NCI-H748 (cell line): ENCODE measurements at regions not wholly inside any gene's neighbourhood (a gene's known extent, or its start where the extent isn't known, plus 50 kb on each side); places are given as distances from the start of the nearest gene placed in this dataset.
A peak's percentile ranks its signal among the peaks of the same experiment; 100 is the strongest.
"Not testable (repeated sequence)": the region's sequence is repeated elsewhere in the genome, so short reads cannot be mapped to it uniquely, and the experiment has no call there.

Experiments used
- DNase-seq: peaks from one replicate; lab custom pipeline; 2025; ENCODE audit not compliant: unreplicated experiment; lab: John Stamatoyannopoulos, UW

DNA sequence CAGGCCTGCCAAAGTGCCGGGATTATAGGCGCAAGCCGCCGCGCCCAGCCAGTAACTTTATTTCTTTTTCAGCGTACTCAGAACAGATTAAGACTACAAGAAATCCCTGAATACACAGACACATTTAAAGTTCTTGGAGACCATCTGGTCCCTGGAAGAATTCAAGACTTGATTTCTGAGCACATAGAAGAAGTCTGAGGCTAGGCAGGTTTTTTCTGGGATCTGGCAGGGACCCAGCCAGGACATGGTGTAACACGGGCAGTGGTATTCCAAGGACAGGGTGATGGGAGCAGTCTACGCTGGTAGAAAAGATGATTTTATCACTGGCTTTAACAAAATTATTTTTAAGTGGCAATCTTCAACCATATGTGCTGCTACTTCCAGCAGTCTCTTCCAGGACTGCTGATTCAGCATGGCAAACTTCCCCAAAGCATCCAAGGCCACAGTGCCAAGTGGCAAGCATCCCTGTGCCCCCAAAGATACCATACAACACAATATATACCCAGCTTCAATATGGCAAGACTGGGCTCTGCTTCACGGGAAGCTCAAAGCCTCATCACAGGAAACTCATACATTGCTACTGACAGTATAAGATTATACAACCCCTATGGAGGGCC is 105.2 kb upstream of the OR5AK2 start:
- DNase-seq = no peak

DNA sequence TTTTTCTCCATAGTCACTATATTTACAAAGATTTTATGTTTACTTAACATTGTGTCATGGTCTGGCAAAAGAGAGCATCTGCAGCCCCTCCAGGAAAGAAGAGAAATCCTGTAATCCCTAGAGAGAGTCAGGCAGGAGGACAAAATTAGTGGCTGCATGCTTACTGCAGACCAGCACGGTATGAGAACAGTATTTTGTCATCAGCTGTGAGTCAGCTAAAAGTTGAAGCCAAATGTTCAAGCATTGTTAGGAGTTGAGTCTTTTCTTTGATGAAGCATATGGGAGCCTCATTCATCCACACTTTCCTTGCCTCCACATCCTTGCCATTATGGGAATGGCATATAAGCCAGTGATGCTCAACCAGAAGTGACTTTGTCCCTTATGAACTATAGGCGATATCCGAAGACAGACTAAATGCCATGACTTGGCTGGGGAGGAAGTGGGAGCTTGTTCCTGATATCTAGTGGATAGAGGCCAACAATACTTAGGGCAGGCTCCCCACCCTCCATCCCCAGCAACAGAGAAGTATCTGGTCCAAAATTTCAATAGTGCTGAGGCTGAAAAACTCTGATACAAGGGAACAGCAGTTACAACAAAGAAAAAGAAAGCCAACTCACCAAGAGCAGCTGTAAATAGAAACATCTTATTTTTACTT is 112.0 kb upstream of the OR5AK2 start:
- DNase-seq = no peak

DNA sequence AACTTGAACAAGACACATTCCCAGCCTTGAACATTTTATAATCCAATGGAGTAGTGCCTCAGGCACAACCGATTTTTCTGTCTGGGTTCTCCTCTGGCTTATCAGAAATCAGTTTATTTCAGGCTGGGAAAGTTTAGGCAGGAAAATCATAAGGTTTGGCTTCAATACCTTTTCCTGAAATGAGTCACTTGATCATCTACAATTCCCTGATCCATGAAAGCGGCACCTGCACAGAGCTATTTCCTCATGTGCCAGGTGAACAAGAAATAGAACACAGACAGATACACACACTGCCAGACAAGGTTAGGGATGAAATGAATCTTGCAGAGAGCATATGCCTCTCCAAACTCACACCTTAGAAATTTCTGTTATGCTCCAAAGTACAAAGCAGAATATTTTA is 106.7 kb upstream of the OR9G4 start:
- no peak for DNase-seq

DNA sequence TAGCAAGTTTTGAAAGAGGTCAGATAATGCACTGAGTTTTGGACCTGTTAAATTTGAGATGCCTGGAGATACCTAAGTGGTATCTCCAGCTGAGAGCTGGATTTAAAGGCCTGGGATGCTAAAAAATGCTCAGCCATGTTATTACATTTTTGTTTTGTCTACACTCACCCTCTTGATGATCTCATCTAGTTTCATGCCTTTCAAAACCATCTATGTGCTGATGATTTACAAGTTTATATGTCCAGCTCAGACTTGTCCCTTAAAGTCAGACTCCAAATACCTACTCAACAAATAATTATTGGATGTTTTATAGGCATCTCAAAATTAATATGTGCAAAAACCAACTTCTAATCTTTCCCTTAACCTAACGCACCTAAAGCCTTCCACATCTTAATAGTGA is 103.6 kb upstream of the OR9G4 start:
- no peak for DNase-seq

DNA sequence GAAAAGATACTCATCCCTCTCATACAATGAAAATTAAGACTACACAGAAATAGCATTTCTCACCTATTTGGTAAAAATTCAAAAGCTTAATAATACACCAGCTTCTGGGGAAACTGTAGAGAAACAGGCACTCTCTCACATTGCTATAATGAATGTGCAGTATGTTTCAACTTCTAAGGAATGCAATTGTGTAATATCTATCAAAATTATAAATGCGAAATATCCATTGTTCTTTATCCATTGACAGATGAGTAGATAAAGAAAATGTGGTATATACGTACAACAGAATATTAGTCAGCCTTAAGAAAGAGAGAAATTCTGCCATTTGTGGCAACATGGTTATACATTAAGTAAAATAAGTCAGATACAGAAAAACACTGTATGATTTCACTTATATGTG is 101.4 kb upstream of the OR9G4 start:
- no peak for DNase-seq

DNA sequence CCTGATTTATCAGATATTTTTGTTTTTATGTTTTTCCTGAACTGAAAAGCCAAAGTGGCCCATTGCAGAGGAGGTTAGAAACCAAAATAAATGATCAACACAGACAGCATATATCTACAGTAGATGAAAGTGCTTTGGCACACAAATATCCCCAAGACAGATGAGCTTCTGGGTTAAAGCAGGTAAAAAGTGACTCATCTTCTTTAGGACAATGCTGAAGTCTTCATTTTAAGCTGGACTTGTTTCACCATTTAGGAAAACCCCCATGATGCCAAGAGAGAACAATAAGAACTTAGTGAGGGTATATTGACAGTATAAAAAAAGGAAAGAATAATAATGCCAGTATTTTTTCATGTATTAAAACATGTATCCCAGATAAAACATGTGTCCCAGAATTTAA is 100.8 kb upstream of the OR9G4 start:
- no peak for DNase-seq

DNA sequence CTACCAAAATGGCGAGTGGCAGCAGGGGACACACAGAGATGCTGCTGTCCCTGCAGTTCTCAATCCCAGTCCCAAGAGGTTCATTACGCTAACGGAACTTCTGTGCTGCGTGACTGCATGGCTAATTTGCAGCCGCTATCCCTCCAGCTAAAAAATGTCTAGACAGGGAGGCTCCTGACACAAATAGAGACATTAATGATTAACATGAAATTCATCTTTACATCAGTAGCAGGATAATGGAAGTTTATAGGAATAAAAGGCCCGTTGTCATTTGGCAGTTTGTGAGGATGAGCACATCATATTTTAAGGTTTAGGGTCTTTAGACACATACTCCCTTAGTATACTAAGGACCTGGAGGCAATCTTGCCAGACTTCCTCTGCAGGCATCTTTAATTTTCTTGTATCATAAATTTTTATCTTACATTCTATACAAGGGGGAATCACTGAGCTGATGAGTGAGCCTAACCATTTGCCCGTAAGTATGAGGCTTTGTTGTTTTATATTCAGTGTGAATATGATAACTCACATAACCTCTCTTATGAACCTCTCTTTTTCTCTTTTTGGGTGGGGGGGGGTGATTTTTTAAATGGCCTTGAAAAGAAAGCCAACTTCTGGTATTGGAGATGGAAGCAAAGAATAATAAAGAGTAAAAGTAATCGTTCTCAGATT is 99.8 kb upstream of the OR9G4 start:
- DNase-seq = no peak

DNA sequence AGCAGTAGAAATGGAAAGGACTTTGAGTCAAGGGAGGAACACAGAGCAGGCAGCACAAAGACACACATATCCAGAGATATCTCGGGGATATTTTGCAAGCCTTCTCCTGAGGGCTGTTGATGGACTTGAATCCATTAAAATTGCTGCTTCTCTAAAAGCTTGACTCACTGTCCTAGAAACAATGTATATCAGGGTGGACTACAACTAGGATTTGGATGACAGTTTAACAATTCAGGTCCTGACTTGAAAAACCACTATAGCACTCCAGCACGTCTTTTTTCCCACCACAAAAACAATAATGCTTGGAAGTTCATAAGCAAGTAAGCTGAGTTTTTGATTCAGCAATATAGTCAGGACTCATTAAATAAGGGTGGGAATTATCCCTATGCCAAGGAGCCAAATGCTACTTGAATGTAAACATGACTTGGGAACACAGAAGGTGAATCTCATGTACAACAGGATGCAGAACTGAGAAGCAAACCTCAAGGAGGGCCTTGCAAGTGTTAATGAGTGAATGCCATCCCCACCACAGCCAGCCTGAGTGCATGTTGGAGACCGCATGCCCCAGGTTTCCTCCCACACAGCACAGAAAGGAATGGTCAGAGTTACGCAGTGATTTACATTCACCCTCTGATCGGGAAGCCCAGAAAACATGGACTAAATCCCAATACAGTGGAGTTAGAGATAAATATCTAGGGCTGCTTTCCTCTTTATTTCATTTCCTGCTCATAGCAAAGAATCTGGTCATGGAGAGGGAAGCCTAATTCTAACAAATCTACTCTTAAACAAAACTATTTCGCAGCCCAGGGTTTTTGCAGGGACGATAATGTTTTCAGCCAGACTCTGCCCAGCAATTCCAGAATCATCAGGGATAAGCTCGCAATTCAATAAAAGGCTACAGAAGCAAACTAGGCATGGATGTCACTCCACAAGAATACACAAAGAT is 98.4 kb upstream of the OR9G4 start:
- no peak for DNase-seq

DNA sequence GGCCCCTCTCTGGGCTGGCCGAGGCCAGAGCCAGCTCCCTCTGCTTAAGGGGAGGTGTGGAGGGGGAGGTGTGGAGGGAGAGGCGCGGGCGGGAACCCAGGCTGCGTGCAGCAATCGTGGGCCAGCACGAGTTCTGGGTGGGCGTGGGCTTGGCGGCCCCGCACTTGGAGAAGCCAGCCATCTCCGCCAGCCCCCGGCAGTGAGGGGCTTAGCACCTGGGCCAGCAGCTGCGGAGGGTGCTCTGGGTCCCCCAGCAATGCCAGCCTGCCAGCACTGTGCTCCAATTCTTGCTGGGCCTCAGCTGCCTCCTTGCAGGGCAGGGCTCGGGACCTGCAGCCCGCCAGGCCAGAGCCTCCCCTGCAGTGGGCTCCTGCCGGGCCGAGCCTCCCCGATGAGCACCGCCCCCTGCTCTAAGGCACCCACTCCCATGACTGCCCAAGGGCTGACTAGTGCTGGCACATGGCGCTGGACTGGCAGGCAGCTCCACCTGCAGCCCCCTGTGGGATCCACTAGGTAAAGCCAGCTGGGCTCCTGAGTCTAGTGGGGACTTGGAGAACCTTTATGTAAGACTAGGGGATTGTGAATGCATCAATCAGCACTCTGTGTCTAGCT is 96.7 kb upstream of the OR9G4 start:
- no peak for DNase-seq

DNA sequence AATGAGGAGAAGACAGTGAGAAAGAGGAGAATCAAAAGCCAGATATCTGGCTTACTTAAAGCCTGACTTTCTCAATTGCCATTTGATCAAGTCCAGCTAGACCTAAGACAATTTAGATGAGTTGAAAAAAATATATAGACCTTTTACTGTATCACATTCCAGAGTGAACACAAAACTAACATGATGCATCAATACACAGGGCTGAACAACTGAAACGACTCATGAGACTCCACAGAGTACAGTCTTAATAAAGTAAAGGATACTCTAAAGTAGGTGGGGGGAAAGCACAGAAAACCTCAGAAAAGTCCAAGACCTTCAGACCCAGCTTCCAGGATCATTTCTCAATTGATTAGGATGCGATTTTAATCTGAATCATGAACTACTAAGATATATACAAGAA is 95.3 kb upstream of the OR9G4 start:
- no peak for DNase-seq

DNA sequence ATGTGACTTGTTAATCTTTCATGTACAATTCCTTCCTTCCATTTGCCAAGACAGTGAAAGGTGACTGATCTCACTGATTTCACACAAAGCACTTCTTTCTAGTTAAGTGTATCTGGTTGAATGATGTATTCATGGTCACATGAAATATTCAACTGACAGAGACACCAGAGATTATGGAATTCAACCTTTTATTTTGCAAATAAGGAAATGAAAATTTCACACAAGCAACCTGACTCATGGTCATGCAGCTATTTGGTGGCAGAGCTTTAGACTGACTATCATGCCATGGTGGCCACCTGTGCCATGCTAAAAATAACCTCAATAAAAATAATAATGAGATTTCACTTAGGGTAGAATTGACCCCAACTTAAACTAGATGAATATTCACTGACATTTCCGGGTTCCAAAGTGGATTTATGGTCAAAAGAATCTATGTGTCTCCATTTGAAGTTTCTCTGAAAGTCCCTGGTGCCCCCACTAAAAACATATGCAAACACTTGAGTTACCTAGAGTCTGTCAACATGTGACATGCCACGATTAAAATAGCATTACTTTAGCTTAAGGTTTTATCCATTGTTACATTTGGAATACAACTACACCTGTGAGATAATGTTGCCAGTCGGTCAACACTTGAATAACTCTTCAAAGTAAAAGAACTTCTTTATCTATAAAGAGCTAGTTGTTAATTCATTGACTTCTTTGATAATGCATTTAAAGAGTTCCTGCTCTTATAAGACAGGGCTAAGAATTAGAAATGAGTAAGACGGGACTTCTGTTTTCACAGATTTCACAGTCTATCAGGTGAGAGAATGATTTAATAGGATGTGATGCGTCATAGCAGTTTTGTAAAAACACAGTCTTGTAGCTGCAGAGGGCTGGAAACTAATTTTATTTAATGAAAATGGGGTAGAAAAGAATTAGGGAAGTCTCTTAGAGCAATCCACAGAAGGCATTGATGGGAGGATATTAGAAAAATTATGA is 94.6 kb upstream of the OR9G4 start:
- DNase-seq = no peak

DNA sequence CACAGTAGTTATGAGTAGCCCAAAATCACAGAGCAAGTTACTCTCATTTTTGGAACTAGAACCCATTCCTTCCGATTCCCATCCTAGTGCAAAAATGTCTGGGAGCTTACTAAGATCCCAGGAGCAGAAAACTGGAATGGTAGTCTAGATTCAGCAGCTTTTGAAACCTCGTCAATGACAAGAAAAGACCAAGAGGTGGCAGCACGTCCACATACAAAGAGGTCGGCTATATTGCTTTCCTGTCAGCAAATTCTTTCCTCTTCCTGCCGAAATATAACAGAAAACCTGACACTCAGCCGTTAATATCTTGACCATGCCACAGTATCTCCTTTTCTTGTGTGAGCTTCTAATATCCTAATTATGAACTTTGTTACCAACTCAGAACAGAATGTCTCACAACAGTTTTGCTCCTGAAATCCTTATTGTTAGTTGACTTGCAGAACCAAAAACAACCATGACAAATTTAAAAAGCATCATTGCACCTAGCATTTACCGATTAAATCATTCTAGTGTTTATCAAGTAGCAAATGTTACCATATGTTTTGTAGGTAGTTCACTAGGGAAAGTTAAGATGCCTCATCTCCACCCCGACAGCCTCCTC is 92.8 kb upstream of the OR9G4 start:
- DNase-seq = peak; percentile 63

DNA sequence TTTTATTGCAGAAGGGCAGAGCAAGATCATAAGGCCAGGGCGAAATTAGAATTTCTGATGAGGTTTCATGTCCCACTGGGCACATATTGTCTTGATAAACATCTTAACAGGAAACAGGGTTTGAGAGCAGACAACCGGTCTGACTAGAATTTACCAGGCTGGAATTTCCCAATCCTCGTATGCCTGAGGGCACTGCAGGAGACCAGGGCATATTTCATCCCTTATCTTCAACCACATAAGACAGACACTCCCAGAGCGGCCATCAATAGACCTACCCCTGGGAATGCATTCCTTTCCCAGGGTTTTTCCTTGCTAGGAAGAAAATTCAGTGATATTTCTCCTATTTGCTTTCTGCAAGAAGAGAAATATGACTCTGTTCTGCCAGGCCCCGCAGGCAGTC is 78.9 kb upstream of the OR9G4 start:
- DNase-seq = not testable (repeated sequence)

DNA sequence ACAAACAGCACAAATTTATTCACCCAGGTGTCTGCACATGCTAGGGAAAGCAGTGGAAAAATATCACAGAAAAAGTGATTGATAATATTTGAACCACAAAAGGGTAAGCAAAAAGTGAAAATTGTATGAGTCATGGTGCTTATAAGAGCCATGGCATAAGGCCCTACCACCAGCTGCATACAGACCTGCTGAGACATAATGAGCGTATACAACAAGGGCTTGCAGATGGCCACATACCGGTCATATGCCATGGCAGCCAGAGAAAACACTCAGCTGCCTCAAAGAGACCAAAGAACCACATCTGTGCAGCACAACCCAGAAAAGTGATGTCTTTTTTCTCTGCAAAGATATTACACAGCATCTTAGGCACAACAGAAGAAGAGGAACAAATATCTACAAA is 71.4 kb upstream of the OR9G4 start:
- no peak for DNase-seq

DNA sequence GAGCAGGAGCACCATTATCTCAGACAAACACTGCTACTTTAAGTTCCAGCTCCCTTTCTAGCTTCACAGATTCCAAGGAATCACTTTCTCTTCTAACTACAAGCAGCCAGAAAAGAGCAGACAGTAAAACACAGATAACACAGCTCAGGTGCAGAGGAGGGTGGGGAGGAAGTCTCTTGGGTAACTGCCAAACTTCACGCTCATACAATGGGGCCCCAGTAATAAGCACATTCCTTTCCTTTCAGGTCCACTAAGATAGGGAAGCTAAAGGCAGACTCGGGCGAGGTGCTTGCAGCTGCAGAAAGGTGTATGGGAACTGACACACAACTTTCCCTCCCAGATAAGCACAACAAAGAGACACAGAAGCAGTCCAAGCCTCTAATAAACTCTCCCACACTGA is 69.2 kb upstream of the OR9G4 start:
- peak; percentile 22 for DNase-seq

DNA sequence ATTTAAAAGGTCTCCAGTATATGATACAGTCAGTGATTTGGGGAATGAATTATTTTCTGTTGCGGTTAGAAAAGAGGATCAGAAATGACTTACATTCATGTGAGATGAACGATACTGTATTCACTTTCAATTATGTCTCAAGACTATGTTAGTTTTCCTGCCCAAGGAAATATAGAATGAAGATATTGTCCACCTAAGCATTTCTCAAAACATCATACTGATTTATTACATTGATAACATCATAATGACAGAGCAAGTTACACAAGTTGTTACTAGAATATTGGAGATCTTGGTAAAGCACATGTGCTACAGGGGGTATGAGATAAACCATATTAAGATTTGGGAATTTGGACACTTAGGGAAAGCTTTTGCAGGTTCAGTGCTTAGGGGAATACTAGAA is 67.8 kb upstream of the OR9G4 start:
- DNase-seq = no peak

DNA sequence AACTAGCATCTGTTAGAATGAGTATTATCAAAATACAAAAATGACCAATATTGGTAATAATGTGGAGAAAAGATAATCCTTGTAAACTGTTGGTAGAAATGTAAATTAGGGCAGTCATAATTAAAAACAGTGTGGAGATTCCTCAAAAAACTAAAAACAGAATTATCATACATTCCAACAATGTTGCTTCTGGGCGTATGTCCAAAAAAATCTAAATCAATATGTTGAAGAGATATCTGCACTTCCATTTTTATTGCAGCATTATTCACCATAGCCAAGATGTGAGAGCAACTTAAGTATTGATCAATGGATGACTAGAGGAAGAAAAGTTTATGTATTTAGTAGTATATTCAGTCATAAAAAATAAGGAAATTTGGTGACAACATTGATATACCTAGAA is 59.8 kb upstream of the OR9G4 start:
- DNase-seq = no peak

DNA sequence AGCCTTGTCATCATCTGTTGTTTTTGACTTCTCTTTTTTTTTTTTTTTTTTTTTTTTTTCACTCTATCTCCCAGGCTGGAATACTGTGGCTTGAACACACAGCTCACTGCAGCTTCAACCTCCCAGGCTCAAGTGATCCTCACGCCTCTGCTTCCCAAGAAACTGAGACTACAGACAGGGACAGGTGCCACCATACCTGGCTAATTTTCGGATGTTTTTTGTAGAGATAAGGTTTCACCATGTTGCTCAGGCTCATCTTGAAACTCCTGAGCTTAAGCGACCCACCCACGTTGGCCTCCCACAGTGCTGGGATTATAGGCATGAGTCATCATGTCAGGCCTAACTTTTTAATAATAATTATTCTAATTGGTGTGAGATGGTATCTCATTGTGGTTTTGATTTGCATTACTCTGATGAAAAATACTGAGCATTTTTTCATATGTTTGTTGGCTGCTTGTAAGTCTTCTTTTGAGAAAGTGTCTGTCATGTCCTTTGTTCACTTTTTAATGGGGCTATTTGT is 51.3 kb upstream of the OR9G4 start:
- no peak for DNase-seq
